ENCODE measurements at regions not wholly inside any gene's neighbourhood (a gene's known extent, or its start where the extent isn't known, plus 50 kb on each side); places are given as distances from the start of the nearest gene placed in this dataset.
"Not testable (repeated sequence)": the region's sequence is repeated elsewhere in the genome, so short reads cannot be mapped to it uniquely, and the experiment has no call there.

DNA sequence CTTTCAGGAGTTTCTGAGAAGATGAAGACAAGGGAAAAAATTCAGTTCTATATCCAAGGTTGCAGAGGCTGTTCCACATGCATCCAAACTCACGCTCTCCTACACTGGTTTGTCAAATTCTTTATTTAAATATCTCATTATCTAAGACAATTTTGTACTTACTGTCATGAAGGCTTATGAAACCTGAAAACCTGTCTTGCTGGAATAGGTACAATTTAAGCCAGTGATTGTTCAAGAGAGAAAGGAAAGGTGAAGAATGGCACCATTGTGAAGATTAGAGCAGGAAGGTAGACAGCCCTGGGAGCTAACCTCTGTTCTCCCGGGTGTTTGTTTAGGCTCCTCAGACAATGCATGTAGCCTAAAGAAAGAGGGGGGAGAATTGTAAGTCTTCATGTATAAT is 315.1 kb upstream of the PRKD1 start:
- Mint-ChIP-seq H3K4me1 (no peaks in the 10 kb centered on the region), H3K27ac (no peak overlapping the region), H3K4me3 (no peak overlapping the region), H3K9me3 (peaks cover 0 to 7% (median 0%) of the 10 kb centered on the region in 7 donors), H3K36me3 (no peaks in the 10 kb centered on the region), H3K27me3 (no peaks in the 10 kb centered on the region)
- Histone ChIP-seq H3K36me3 (ENCODE audit: control insufficient read depth, insufficient read depth, low read length) (no peaks in the 10 kb centered on the region), H3K4me3 (ENCODE audit: low read depth, low read length) (no peak overlapping the region), H3K27me3 (ENCODE audit: control insufficient read depth, insufficient read depth, low read length) (no peaks in the 10 kb centered on the region), H3K27ac (ENCODE audit: insufficient read depth, low read length, poor library complexity, severe bottlenecking) (no peak overlapping the region), H3K9me3 (ENCODE audit: control insufficient read depth in 2 of 2, low read length in 2 of 2) (no peaks in the 10 kb centered on the region), H3K4me1 (ENCODE audit: control insufficient read depth, insufficient read depth, low read length, poor library complexity, severe bottlenecking) (no peaks in the 10 kb centered on the region)
- ATAC-seq (ENCODE audit: low read depth in 2 of 2) (no peak), DNase-seq (no peak)

DNA sequence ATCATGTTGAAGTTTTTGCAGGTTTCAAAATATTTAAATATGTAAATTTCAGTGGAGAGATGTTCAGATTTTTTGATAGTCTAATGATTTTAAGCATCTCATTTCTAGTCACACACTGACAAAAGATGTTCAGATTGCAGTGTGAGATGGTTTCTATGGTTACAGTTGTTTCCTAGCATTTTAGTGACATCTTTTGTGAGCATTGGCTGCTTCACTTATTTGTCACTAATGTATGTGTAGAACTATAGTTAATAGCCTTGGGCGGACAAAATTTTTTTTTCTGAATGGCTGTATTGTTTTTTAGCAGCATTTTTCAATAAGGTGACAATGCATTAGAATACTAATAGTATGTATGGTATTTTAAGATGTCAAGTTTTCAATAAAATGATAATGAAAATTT is 315.6 kb upstream of the PRKD1 start:
- H3K27ac ChIP-seq (ENCODE audit: insufficient read depth, low read length, poor library complexity, severe bottlenecking) = no peak overlapping the region
- H3K27me3 ChIP-seq (ENCODE audit: control insufficient read depth, insufficient read depth, low read length) = no peaks in the 10 kb centered on the region
- no peaks in the 10 kb centered on the region for H3K36me3 Mint-ChIP-seq
- H3K27me3 Mint-ChIP-seq = no peaks in the 10 kb centered on the region
- H3K9me3 Mint-ChIP-seq = peaks cover 0 to 7% (median 0%) of the 10 kb centered on the region in 7 donors
- no peaks in the 10 kb centered on the region for H3K9me3 ChIP-seq (ENCODE audit: control insufficient read depth in 2 of 2, low read length in 2 of 2)
- no peak overlapping the region for H3K27ac Mint-ChIP-seq
- no peak overlapping the region for H3K4me3 ChIP-seq (ENCODE audit: low read depth, low read length)
- H3K4me1 Mint-ChIP-seq = no peaks in the 10 kb centered on the region
- DNase-seq (no peak), ATAC-seq (ENCODE audit: low read depth in 2 of 2) (no peak)
- no peaks in the 10 kb centered on the region for H3K4me1 ChIP-seq (ENCODE audit: control insufficient read depth, insufficient read depth, low read length, poor library complexity, severe bottlenecking)
- H3K4me3 Mint-ChIP-seq = no peak overlapping the region
- H3K36me3 ChIP-seq (ENCODE audit: control insufficient read depth, insufficient read depth, low read length) = no peaks in the 10 kb centered on the region

DNA sequence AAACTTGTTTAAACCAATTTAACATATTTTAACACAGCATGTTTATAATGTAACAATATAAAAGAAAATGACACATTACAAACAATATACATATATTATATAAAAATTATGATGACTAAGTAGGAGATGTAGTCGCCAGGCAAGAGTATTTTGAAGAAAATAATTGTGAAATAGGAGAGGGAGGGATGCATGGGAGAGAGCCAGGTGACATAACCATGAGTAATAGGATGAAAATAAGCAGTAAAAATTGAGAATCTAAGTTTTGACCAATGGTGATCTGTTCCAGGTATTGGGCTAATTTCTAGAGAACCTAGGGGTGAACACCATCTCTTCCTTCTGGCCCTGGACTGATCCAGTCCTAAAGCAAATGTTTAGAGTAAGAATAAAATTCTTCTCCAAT is 315.2 kb upstream of the G2E3 start:
- ATAC-seq (ENCODE audit: low read depth in 2 of 2) = no peak
- DNase-seq = no peak
- Histone ChIP-seq H3K27ac (ENCODE audit: insufficient read depth, low read length, poor library complexity, severe bottlenecking) (no peak overlapping the region), H3K27me3 (ENCODE audit: control insufficient read depth, insufficient read depth, low read length) (no peaks in the 10 kb centered on the region), H3K36me3 (ENCODE audit: control insufficient read depth, insufficient read depth, low read length) (no peaks in the 10 kb centered on the region), H3K4me1 (ENCODE audit: control insufficient read depth, insufficient read depth, low read length, poor library complexity, severe bottlenecking) (no peaks in the 10 kb centered on the region), H3K9me3 (ENCODE audit: control insufficient read depth in 2 of 2, low read length in 2 of 2) (no peaks in the 10 kb centered on the region), H3K4me3 (ENCODE audit: low read depth, low read length) (no peak overlapping the region)
- no peaks in the 10 kb centered on the region for H3K27me3 Mint-ChIP-seq
- no peak overlapping the region for H3K27ac Mint-ChIP-seq
- peaks cover 0 to 7% (median 0%) of the 10 kb centered on the region in 7 donors for H3K9me3 Mint-ChIP-seq
- no peaks in the 10 kb centered on the region for H3K4me1 Mint-ChIP-seq
- H3K4me3 Mint-ChIP-seq = no peak overlapping the region
- H3K36me3 Mint-ChIP-seq = no peaks in the 10 kb centered on the region

DNA sequence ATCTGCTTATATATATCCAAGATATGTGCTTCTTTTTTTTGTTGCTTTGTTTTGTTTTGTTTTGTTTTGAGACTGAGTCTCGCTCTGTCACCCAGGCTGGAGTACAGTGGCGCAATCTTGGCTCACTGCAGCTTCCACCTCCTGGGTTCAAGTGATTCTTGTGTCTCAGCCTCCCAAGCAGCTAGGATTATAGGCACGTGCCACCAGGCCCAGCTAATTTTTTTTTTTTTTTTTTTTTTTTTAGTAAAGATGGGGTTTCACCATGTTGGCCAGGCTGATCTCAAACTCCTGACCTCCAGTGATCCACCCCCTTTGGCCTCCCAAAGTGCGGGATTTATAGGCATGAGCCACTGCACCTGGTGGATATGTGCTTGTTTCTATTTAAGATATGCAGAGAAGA is 314.6 kb upstream of the G2E3 start:
- H3K9me3 ChIP-seq (ENCODE audit: control insufficient read depth in 2 of 2, low read length in 2 of 2); H3K4me1 Mint-ChIP-seq; H3K9me3 Mint-ChIP-seq; H3K36me3 ChIP-seq (ENCODE audit: control insufficient read depth, insufficient read depth, low read length); DNase-seq; H3K27me3 Mint-ChIP-seq; H3K27ac ChIP-seq (ENCODE audit: insufficient read depth, low read length, poor library complexity, severe bottlenecking); H3K36me3 Mint-ChIP-seq; H3K4me3 Mint-ChIP-seq; ATAC-seq (ENCODE audit: low read depth in 2 of 2); H3K4me1 ChIP-seq (ENCODE audit: control insufficient read depth, insufficient read depth, low read length, poor library complexity, severe bottlenecking); H3K27me3 ChIP-seq (ENCODE audit: control insufficient read depth, insufficient read depth, low read length); H3K4me3 ChIP-seq (ENCODE audit: low read depth, low read length); H3K27ac Mint-ChIP-seq: not testable (repeated sequence)

DNA sequence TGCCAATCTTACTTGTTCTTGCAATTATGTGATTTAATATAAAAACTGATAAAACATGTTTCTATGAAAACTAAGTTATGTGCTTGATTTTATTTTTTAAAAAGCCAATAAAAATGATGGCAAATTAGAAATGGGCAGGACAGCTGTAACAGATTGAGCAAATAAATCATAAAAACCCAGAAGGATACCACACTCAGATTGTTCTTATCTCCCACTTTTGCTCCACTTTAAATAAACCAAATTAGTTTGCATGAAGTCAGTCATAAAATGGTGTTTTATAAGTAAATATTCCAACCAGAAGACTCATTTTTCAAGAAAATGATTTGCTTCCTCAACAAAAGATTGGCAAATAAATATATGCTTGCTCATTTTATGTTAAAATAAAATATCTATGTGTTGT is 307.9 kb upstream of the G2E3 start:
- no peaks in the 10 kb centered on the region for H3K9me3 ChIP-seq (ENCODE audit: control insufficient read depth in 2 of 2, low read length in 2 of 2)
- H3K27me3 Mint-ChIP-seq = no peaks in the 10 kb centered on the region
- no peaks in the 10 kb centered on the region for H3K36me3 ChIP-seq (ENCODE audit: control insufficient read depth, insufficient read depth, low read length)
- no peaks in the 10 kb centered on the region for H3K4me1 Mint-ChIP-seq
- H3K27me3 ChIP-seq (ENCODE audit: control insufficient read depth, insufficient read depth, low read length) = no peaks in the 10 kb centered on the region
- H3K4me3 ChIP-seq (ENCODE audit: low read depth, low read length) = no peak overlapping the region
- H3K4me1 ChIP-seq (ENCODE audit: control insufficient read depth, insufficient read depth, low read length, poor library complexity, severe bottlenecking) = no peaks in the 10 kb centered on the region
- no peaks in the 10 kb centered on the region for H3K36me3 Mint-ChIP-seq
- H3K9me3 Mint-ChIP-seq = peaks cover 0 to 8% (median 0%) of the 10 kb centered on the region in 7 donors
- no peak overlapping the region for H3K4me3 Mint-ChIP-seq
- H3K27ac ChIP-seq (ENCODE audit: insufficient read depth, low read length, poor library complexity, severe bottlenecking) = no peak overlapping the region
- no peak overlapping the region for H3K27ac Mint-ChIP-seq
- DNase-seq (no peak), ATAC-seq (ENCODE audit: low read depth in 2 of 2) (no peak)

DNA sequence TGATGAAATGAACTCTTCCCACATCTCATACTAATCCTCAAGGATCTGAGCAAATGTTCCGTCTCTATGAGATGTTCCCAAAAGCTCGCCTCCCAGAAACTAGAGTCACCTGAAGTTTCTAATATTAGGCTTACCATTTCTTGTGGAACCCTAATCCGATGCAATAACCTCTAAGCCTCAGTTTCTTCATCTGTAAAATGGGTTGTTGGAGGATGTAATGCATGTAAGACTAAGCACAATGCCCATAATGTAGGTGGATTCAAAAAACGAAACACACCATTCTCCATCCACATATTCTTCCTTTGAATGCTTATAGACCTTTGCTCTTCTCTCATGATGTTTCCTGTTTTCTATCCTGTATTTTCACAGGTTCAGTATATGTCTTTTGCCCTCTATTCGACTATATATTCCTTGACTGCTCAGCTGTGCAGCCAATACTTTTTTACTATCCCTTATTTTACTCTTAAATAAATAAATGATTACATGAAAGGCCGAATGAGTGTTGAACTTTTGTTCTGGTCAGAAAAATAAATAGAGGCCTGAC is 307.3 kb upstream of the G2E3 start:
- no peaks in the 10 kb centered on the region for H3K4me1 Mint-ChIP-seq
- H3K9me3 ChIP-seq (ENCODE audit: control insufficient read depth in 2 of 2, low read length in 2 of 2) = no peaks in the 10 kb centered on the region
- H3K27me3 Mint-ChIP-seq = no peaks in the 10 kb centered on the region
- no peak overlapping the region for H3K27ac Mint-ChIP-seq
- ATAC-seq (ENCODE audit: low read depth in 2 of 2) (no peak), DNase-seq (no peak)
- peaks cover 0 to 8% (median 0%) of the 10 kb centered on the region in 7 donors for H3K9me3 Mint-ChIP-seq
- H3K36me3 ChIP-seq (ENCODE audit: control insufficient read depth, insufficient read depth, low read length) = no peaks in the 10 kb centered on the region
- H3K4me1 ChIP-seq (ENCODE audit: control insufficient read depth, insufficient read depth, low read length, poor library complexity, severe bottlenecking) = no peaks in the 10 kb centered on the region
- H3K4me3 ChIP-seq (ENCODE audit: low read depth, low read length) = no peak overlapping the region
- no peaks in the 10 kb centered on the region for H3K36me3 Mint-ChIP-seq
- H3K27ac ChIP-seq (ENCODE audit: insufficient read depth, low read length, poor library complexity, severe bottlenecking) = no peak overlapping the region
- H3K4me3 Mint-ChIP-seq = no peak overlapping the region
- no peaks in the 10 kb centered on the region for H3K27me3 ChIP-seq (ENCODE audit: control insufficient read depth, insufficient read depth, low read length)

DNA sequence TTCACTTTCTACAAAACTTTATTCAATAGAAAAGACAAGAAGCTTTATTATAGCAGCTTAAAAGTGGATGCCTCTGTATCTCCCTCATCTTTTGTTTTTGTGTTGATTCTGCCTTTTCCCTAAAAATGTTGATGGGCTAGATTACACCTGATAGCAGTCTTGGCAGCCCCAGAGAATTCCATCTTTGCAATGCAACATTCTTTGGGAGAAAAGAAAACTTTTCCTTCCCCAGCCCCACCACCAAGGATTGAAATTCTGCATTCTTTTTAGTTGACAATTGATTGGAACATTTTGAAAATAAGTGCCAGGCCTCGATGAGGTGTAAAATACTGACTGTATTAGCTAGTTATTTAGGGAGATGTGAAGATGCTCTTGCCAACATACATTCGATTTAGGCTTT is 306.8 kb upstream of the G2E3 start:
- Mint-ChIP-seq H3K27me3 (no peaks in the 10 kb centered on the region), H3K4me3 (no peak overlapping the region), H3K4me1 (no peaks in the 10 kb centered on the region), H3K9me3 (peaks cover 0 to 8% (median 0%) of the 10 kb centered on the region in 7 donors), H3K27ac (no peak overlapping the region), H3K36me3 (no peaks in the 10 kb centered on the region)
- Histone ChIP-seq H3K4me3 (ENCODE audit: low read depth, low read length) (no peak overlapping the region), H3K9me3 (ENCODE audit: control insufficient read depth in 2 of 2, low read length in 2 of 2) (no peaks in the 10 kb centered on the region), H3K36me3 (ENCODE audit: control insufficient read depth, insufficient read depth, low read length) (no peaks in the 10 kb centered on the region), H3K4me1 (ENCODE audit: control insufficient read depth, insufficient read depth, low read length, poor library complexity, severe bottlenecking) (no peaks in the 10 kb centered on the region), H3K27ac (ENCODE audit: insufficient read depth, low read length, poor library complexity, severe bottlenecking) (no peak overlapping the region), H3K27me3 (ENCODE audit: control insufficient read depth, insufficient read depth, low read length) (no peaks in the 10 kb centered on the region)
- ATAC-seq (ENCODE audit: low read depth in 2 of 2) (no peak), DNase-seq (no peak)

DNA sequence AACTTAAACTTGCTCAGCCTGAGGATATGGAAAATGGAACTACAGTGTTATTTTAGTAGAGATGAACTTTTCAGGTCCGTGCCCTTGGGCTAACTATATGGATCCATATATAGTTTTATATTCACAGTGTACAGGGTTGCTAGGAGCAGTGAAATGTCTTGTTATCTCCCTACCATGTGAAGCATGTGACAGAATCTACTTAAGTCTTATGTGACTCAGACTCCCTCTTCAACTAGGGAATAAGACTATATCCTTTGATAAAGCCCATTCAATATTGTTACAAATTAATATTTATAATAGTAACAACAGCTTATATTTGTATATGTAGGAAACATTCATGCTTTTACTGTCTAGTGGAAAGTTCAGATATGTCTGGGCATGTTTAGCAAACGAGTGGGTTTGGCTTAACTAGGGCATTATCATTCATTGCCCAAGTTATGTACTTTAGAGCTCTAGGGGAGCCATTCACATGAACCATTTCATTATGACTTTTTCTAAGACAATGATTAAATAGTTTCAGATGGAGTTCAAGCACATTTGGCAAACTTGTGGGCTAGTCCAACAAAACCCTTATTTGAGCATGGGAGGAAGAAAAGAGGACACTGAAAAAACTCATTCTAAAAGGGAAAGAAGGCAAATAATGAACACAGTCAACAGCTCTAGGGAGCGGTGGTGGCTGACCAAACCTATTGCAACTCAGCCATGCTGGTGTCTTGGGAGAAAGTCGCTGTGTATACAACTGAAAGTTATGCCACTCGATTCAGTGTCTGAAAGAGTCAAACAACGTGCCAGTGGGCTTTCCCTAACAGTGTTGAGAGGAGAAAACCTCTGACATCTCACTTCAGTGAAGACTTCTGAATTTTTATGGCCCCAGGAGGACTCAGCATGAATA is 305.9 kb upstream of the G2E3 start:
- DNase-seq (no peak), ATAC-seq (ENCODE audit: low read depth in 2 of 2) (no peak)
- Histone ChIP-seq H3K4me1 (ENCODE audit: control insufficient read depth, insufficient read depth, low read length, poor library complexity, severe bottlenecking) (no peaks in the 10 kb centered on the region), H3K36me3 (ENCODE audit: control insufficient read depth, insufficient read depth, low read length) (no peaks in the 10 kb centered on the region), H3K27me3 (ENCODE audit: control insufficient read depth, insufficient read depth, low read length) (no peaks in the 10 kb centered on the region), H3K27ac (ENCODE audit: insufficient read depth, low read length, poor library complexity, severe bottlenecking) (no peak overlapping the region), H3K9me3 (ENCODE audit: control insufficient read depth in 2 of 2, low read length in 2 of 2) (no peaks in the 10 kb centered on the region), H3K4me3 (ENCODE audit: low read depth, low read length) (no peak overlapping the region)
- no peaks in the 10 kb centered on the region for H3K27me3 Mint-ChIP-seq
- no peaks in the 10 kb centered on the region for H3K4me1 Mint-ChIP-seq
- no peak overlapping the region for H3K27ac Mint-ChIP-seq
- no peaks in the 10 kb centered on the region for H3K36me3 Mint-ChIP-seq
- peaks cover 0 to 8% (median 0%) of the 10 kb centered on the region in 7 donors for H3K9me3 Mint-ChIP-seq
- no peak overlapping the region for H3K4me3 Mint-ChIP-seq
